GM19324 (cell line): ENCODE measurements at regions not wholly inside any gene's neighbourhood (a gene's known extent, or its start where the extent isn't known, plus 50 kb on each side); places are given as distances from the start of the nearest gene placed in this dataset.

Experiments used
- ATAC-seq: cut with Tn5 transposase; IDR thresholded peaks from one replicate; pipeline ENCODE4 v1.9.1; 2021; ENCODE audit warnings: mild to moderate bottlenecking, moderate library complexity; ENCODE audit not compliant: unreplicated experiment, low FRiP score

- ATAC-seq, result no peak
Measured at GRCh38 chr14:54125109-54125508, 168.5 kb upstream of the BMP4 start.

- no peak for ATAC-seq
Measured at GRCh38 chr14:54126947-54127346, 170.3 kb upstream of the BMP4 start.

GRCh38 chr14:54127526-54127925, 170.9 kb upstream of the BMP4 start:
- ATAC-seq, result no peak

GRCh38 chr14:54129850-54130640, 173.4 kb upstream of the BMP4 start:
- ATAC-seq, result no peak

GRCh38 chr14:54132496-54132895, 175.9 kb upstream of the BMP4 start:
- no peak for ATAC-seq

GRCh38 chr14:54133896-54134295, 177.3 kb upstream of the BMP4 start:
- ATAC-seq, result no peak

- no peak for ATAC-seq
Measured at GRCh38 chr14:54135804-54136280, 179.2 kb upstream of the BMP4 start.

- ATAC-seq, result no peak
Measured at GRCh38 chr14:54136894-54137613, 180.4 kb upstream of the BMP4 start.

GRCh38 chr14:54137614-54137961, 181.0 kb upstream of the BMP4 start:
- no peak for ATAC-seq

- ATAC-seq, result no peak
Measured at GRCh38 chr14:54138024-54138353, 181.4 kb upstream of the BMP4 start.

- ATAC-seq, result no peak
Measured at GRCh38 chr14:54138354-54139038, 181.9 kb upstream of the BMP4 start.

- no peak for ATAC-seq
Measured at GRCh38 chr14:54140551-54140950, 183.9 kb upstream of the BMP4 start.

GRCh38 chr14:54146601-54147000, 190.0 kb upstream of the BMP4 start:
- no peak for ATAC-seq

- ATAC-seq, result no peak
Measured at GRCh38 chr14:54147282-54147681, 190.7 kb upstream of the BMP4 start.

- no peak for ATAC-seq
Measured at GRCh38 chr14:54147758-54148157, 191.1 kb upstream of the BMP4 start.

GRCh38 chr14:54148251-54148650, 191.6 kb upstream of the BMP4 start:
- ATAC-seq, result no peak

GRCh38 chr14:54152351-54152750, 195.7 kb upstream of the BMP4 start:
- ATAC-seq, result no peak

- ATAC-seq, result no peak
Measured at GRCh38 chr14:54166049-54166950, 209.7 kb upstream of the BMP4 start.

- ATAC-seq, result no peak
Measured at GRCh38 chr14:54168489-54168888, 211.9 kb upstream of the BMP4 start.

- ATAC-seq, result no peak
Measured at GRCh38 chr14:54169254-54169924, 212.8 kb upstream of the BMP4 start.
